ENCODE measurements at regions not wholly inside any gene's neighbourhood (a gene's known extent, or its start where the extent isn't known, plus 50 kb on each side); places are given as distances from the start of the nearest gene placed in this dataset.

- TF ChIP-seq CHD7 (IDR thresholded peaks at IDR 0.05; ENCODE audit: insufficient replicate concordance, low read length): no peak
- no peak for TF ChIP-seq CBX5 (IDR thresholded peaks at IDR 0.05; ENCODE audit: low read depth, low read length)
- no peak for TF ChIP-seq TAF7 (optimal IDR thresholded peaks at IDR 0.05; ENCODE audit: borderline replicate concordance, low read depth, low read length)
These were observed 73.2 kb upstream of the EN2 start (continued) for GRCh38 chr7:155384751-155385150.
